Activated T-helper 2 cell treated with anti-CD3 and anti-CD28 coated beads, Interferon-gamma antibody, Interleukin-2, Interleukin-4, amounts not matched to agents 10 μg/mL and 5 μg/mL and 100 μg/mL, durations not matched to agents 14 hours and 24 hours and 36 hours (primary cell): ENCODE measurements at regions not wholly inside any gene's neighbourhood (a gene's known extent, or its start where the extent isn't known, plus 50 kb on each side); places are given as distances from the start of the nearest gene placed in this dataset.

Source experiments
- DNase-seq: peaks from one replicate; pipeline ENCODE4 v3.0.0; 2021; ENCODE audit warnings: low spot score
- H3K27ac Mint-ChIP-seq: one replicate; pipeline ENCODE4 v1.8.0; 2021; ENCODE audit warnings: mixed read lengths
- H3K27me3 Mint-ChIP-seq: one replicate; pipeline ENCODE4 v1.8.0; 2021; ENCODE audit warnings: low read depth, mixed read lengths
- H3K36me3 Mint-ChIP-seq: one replicate; pipeline ENCODE4 v1.8.0; 2021; ENCODE audit warnings: low read depth, mixed read lengths
- H3K4me1 Mint-ChIP-seq: one replicate; pipeline ENCODE4 v1.8.0; 2021; ENCODE audit warnings: low read depth, mixed read lengths
- H3K4me3 Mint-ChIP-seq: one replicate; pipeline ENCODE4 v1.8.0; 2021; ENCODE audit warnings: low read depth, mild to moderate bottlenecking, moderate library complexity, mixed read lengths
- H3K9me3 Mint-ChIP-seq: one replicate; pipeline ENCODE4 v1.8.0; 2021; ENCODE audit warnings: mixed read lengths
- intact Hi-C: fragments of 100-400 bp; cut with micrococcal nuclease; formaldehyde crosslinking; loops from one replicate; pipeline ENCODE4 v1.15.1; 2023

- no peak for DNase-seq
- H3K27ac Mint-ChIP-seq = no peak overlapping the region
- intact Hi-C loops = no loop called here
- H3K4me1 Mint-ChIP-seq = no peaks in the 10 kb centered on the region
- peaks cover 4% of the 10 kb centered on the region for H3K9me3 Mint-ChIP-seq
- no peaks in the 10 kb centered on the region for H3K27me3 Mint-ChIP-seq
- H3K4me3 Mint-ChIP-seq = no peak overlapping the region
- H3K36me3 Mint-ChIP-seq = no peaks in the 10 kb centered on the region
Measured at GRCh38 chr12:118520214-118521035, 144.1 kb downstream of the SUDS3 start.

GRCh38 chr12:118521036-118521370, 144.6 kb downstream of the SUDS3 start:
- H3K9me3 Mint-ChIP-seq = peaks cover 4% of the 10 kb centered on the region

GRCh38 chr12:118524446-118524845, 148.1 kb downstream of the SUDS3 start:
- no peak overlapping the region for H3K4me3 Mint-ChIP-seq

More at GRCh38 chr12:118521036-118521370, 144.6 kb downstream of the SUDS3 start:
- DNase-seq = no peak
- Mint-ChIP-seq H3K4me3 (no peak overlapping the region), H3K27ac (no peak overlapping the region), H3K36me3 (no peaks in the 10 kb centered on the region), H3K4me1 (no peaks in the 10 kb centered on the region), H3K27me3 (no peaks in the 10 kb centered on the region)
- intact Hi-C loops = no loop called here

GRCh38 chr12:118525216-118525615, 148.9 kb downstream of the SUDS3 start:
- no peaks in the 10 kb centered on the region for H3K27me3 Mint-ChIP-seq
- no peak overlapping the region for H3K27ac Mint-ChIP-seq
- DNase-seq = no peak
- H3K9me3 Mint-ChIP-seq = no peaks in the 10 kb centered on the region
- no peaks in the 10 kb centered on the region for H3K36me3 Mint-ChIP-seq
- H3K4me3 Mint-ChIP-seq = no peak overlapping the region
- intact Hi-C loops = no loop called here
- H3K4me1 Mint-ChIP-seq = no peaks in the 10 kb centered on the region

More at GRCh38 chr12:118524446-118524845, 148.1 kb downstream of the SUDS3 start:
- H3K36me3 Mint-ChIP-seq = no peaks in the 10 kb centered on the region
- no peaks in the 10 kb centered on the region for H3K27me3 Mint-ChIP-seq
- no peaks in the 10 kb centered on the region for H3K4me1 Mint-ChIP-seq
- DNase-seq = no peak
- H3K27ac Mint-ChIP-seq = no peak overlapping the region
- intact Hi-C loops = no loop called here
- no peaks in the 10 kb centered on the region for H3K9me3 Mint-ChIP-seq

GRCh38 chr12:118526255-118527095, 150.1 kb downstream of the SUDS3 start:
- Mint-ChIP-seq H3K9me3 (no peaks in the 10 kb centered on the region), H3K36me3 (no peaks in the 10 kb centered on the region), H3K4me1 (no peaks in the 10 kb centered on the region), H3K27me3 (no peaks in the 10 kb centered on the region), H3K27ac (no peak overlapping the region), H3K4me3 (no peak overlapping the region)
- DNase-seq = no peak
- intact Hi-C loops = no loop called here

GRCh38 chr12:118527310-118527709, 151.0 kb downstream of the SUDS3 start:
- no peak for DNase-seq
- Mint-ChIP-seq H3K4me3 (no peak overlapping the region), H3K27ac (no peak overlapping the region), H3K9me3 (no peaks in the 10 kb centered on the region), H3K36me3 (no peaks in the 10 kb centered on the region), H3K27me3 (no peaks in the 10 kb centered on the region), H3K4me1 (no peaks in the 10 kb centered on the region)
- intact Hi-C loops = no loop called here

DNA sequence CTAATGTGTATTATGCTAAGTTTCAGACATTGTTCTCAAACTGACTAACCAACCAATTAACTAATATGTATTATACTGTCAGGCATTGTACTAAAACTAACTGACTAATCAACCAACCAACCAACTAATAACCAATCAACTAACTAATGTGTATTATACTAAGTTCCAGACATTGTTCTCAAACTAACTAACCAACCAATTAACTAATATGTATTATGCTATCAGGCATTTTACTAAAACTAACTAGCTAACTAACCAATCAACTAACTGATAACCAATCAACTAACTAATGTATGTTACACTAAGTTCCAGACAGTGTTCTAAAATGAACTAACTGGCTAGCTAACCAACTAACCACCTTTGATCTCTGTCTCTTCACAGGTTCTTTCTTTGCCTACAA, 152.3 kb downstream of the SUDS3 start:
- no peak overlapping the region for H3K27ac Mint-ChIP-seq
- no peaks in the 10 kb centered on the region for H3K9me3 Mint-ChIP-seq
- no peaks in the 10 kb centered on the region for H3K36me3 Mint-ChIP-seq
- intact Hi-C loops = no loop called here
- no peaks in the 10 kb centered on the region for H3K27me3 Mint-ChIP-seq
- no peak for DNase-seq
- H3K4me3 Mint-ChIP-seq = no peak overlapping the region
- H3K4me1 Mint-ChIP-seq = no peaks in the 10 kb centered on the region

DNA sequence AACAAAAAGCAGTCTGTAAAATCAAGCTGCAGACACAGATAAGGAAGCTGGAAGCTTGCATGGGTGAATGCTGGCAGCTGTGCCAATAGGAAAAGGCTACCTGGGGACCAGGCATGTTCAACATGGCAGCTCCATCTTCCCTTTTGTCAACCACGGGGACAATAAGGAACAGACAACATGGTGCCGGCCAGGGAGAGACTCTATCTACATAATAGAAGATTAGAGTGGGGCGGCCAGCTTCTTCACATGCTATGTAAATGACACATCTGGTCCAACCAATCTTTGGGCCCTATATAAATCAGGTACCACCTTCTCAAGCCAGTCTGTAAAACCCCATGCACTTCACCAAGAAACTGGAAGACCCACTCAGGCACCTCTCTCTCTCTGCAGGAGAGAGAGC, 157.6 kb downstream of the SUDS3 start:
- intact Hi-C loops = no loop called here
- no peak for DNase-seq

DNA sequence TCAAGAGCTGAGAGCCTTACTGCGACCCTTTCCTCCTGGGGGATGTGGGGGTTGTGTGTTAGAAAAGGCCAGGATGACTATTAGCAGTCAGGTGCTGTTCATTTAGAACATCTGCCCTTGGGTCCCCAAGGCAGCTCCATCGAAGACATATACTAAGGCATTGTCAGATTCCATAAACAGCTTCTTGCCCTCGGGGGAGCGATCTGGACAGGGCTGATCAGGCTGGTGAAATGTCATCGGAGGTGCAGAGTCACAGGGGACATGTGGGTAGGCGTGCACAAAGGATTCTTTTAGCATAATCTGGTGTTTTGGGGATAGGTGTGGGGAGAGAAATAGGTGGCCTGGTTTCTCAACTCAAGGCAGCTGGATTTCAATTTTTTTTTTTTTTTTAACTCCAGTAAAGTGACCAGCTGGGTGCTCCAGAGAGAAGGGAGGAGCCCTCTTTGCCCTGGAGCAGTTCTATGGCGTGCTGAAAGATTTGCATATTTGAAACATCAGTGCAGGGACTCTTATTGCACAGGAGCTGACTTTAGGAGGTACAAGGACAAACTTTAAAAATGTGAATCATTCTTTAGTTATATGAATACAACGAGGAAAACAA, 160.1 kb downstream of the SUDS3 start:
- Mint-ChIP-seq H3K27ac (no peak overlapping the region), H3K4me1 (no peaks in the 10 kb centered on the region), H3K36me3 (no peaks in the 10 kb centered on the region), H3K4me3 (no peak overlapping the region), H3K27me3 (no peaks in the 10 kb centered on the region), H3K9me3 (no peaks in the 10 kb centered on the region)
- DNase-seq = no peak
- intact Hi-C loops = no loop called here

More for the DNA sequence above, 157.6 kb downstream of the SUDS3 start:
- Mint-ChIP-seq H3K36me3 (no peaks in the 10 kb centered on the region), H3K4me3 (no peak overlapping the region), H3K27ac (no peak overlapping the region), H3K27me3 (no peaks in the 10 kb centered on the region), H3K4me1 (no peaks in the 10 kb centered on the region), H3K9me3 (no peaks in the 10 kb centered on the region)

GRCh38 chr12:118537481-118537917, 161.1 kb downstream of the SUDS3 start:
- Mint-ChIP-seq H3K9me3 (no peaks in the 10 kb centered on the region), H3K27me3 (no peaks in the 10 kb centered on the region), H3K36me3 (no peaks in the 10 kb centered on the region), H3K4me3 (no peak overlapping the region), H3K4me1 (no peaks in the 10 kb centered on the region), H3K27ac (no peak overlapping the region)
- DNase-seq = no peak
- intact Hi-C loops = no loop called here

GRCh38 chr12:118541071-118541470, 164.7 kb downstream of the SUDS3 start:
- no peaks in the 10 kb centered on the region for H3K27me3 Mint-ChIP-seq
- no peak for DNase-seq
- H3K4me1 Mint-ChIP-seq = no peaks in the 10 kb centered on the region
- no peaks in the 10 kb centered on the region for H3K9me3 Mint-ChIP-seq
- intact Hi-C loops = no loop called here
- H3K4me3 Mint-ChIP-seq = no peak overlapping the region
- no peaks in the 10 kb centered on the region for H3K36me3 Mint-ChIP-seq
- H3K27ac Mint-ChIP-seq = no peak overlapping the region

- intact Hi-C loops = no loop called here
- Mint-ChIP-seq H3K27ac (no peak overlapping the region), H3K36me3 (no peaks in the 10 kb centered on the region), H3K9me3 (peaks cover 4% of the 10 kb centered on the region), H3K4me1 (no peaks in the 10 kb centered on the region), H3K27me3 (no peaks in the 10 kb centered on the region), H3K4me3 (no peak overlapping the region)
- no peak for DNase-seq
Measured at GRCh38 chr12:118541934-118542333, 165.6 kb downstream of the SUDS3 start.

DNA sequence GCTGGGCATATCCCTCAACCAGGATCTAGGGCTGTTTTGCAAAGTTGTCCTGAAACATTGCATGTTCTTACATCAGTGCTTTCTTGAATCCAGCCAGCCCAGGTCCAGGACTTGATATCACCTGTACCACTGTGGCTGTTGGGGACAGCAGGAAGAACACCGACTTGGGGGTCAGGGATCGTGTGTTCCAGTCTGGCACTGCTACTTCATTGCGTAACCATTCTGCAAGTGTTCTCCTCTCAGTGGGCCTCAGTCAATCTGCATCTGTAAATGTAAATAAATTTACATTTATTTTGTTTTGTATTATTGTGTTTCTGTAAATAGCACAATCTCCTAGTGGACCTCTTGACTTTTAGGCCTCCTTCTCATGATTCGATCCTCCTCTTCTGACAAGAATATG, 167.3 kb downstream of the SUDS3 start:
- H3K9me3 Mint-ChIP-seq = peaks cover 6% of the 10 kb centered on the region

More for the DNA sequence above, 167.3 kb downstream of the SUDS3 start:
- H3K4me1 Mint-ChIP-seq = no peaks in the 10 kb centered on the region
- H3K27ac Mint-ChIP-seq = no peak overlapping the region
- no peak overlapping the region for H3K4me3 Mint-ChIP-seq
- no peaks in the 10 kb centered on the region for H3K27me3 Mint-ChIP-seq
- no peaks in the 10 kb centered on the region for H3K36me3 Mint-ChIP-seq
- DNase-seq = no peak
- intact Hi-C loops = no loop called here
